NCI-H446 (cell line): ENCODE measurements at regions not wholly inside any gene's neighbourhood (a gene's known extent, or its start where the extent isn't known, plus 50 kb on each side); places are given as distances from the start of the nearest gene placed in this dataset.
A peak's percentile ranks its signal among the peaks of the same experiment; 100 is the strongest.

Experiments used
- DNase-seq, 2 experiments: peaks; one replicate each; lab custom pipeline; 2025; lab: John Stamatoyannopoulos, UW

DNA sequence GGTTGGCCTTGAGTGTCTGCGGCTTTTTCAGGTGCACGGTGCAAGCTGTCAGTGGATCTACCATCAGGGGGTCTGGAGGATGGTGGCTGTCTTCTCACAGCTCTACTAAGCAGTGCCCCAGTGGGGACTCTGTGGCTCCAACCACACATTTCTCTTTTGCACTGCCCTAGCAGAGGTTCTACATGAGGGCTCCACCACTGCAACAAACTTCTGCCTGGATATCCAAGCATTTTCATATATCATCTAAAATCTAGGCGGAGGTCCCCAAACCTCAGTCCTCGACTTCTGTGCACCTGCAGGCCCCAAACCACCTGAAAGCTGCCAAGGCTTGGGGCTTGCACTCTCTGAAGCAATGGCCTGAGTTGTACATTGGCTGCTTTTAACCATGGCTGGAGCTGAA lies 601.5 kb downstream of the MTRR start:
- no peak for DNase-seq

DNA sequence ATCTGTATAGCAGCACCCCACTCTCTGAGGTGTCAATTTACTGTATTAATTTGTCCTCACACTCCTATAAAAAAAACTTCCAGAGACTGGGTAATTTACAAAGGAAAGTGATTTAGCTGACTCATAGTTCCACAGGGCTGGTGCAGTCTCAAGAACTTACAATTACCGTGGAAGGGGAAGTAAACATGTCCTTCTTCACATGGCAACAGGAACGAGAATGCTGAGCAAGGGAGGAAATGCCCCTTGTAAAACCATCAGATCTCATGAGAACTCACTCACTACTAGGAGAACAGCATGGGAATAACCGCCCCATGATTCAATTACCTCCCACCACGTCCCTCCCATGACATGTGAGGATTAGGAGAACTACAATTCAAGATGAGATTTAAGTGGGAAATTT lies 602.6 kb downstream of the MTRR start:
- DNase-seq: no peak

DNA sequence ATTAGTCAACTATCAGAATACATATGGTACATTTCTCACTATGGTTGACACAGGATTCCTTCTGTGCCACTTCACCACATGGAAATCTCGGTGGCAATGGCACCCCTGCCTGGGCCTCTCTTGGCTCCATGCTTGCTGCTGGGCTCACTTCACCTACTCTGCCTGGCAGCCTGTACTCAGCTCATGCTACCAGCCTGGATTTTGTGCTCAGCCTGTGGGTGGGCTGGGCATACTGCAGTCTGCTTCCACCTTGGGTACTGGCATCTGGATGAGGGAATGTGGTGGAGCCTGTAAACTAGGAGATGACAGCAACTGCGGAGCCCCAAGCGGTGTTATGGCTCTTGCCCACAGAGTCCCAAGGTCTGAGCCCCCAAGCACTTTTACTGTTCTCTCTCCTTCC lies 604.1 kb downstream of the MTRR start:
- no peak for DNase-seq

DNA sequence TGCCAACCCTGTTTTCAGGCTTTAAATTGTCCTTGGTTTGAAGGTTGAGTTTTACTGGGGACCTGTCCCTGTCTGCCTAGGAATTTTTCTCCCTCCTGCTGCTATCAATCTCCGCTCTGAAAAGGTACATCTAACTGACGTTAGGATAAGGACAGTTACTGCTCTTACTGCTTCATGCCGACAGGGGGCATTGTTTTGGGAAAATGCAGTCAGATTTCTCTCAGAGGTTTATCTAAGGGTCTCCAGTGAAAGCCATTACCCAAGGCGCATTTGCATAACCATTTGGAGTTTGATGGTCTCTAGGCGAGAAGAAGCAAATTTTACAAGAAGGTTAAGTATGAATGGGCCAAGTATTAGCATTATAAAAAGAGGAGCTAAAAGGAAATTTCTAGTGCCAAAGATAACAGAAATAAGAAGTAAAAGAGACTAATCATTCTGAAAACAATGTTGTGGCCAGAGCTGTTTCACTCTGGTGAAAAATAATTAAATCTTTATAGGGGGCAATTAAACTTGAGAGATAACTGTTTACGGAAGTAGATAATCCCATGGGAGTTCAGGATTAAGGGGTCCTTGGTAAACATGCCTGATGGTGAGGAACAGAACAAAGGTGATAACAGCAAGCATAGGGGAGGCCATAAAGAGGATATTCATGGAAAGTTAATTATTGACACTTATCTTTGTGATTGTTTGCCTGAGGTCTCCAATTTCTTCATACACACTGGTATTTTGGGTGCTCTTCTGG lies 605.0 kb downstream of the MTRR start:
- no peak for DNase-seq

DNA sequence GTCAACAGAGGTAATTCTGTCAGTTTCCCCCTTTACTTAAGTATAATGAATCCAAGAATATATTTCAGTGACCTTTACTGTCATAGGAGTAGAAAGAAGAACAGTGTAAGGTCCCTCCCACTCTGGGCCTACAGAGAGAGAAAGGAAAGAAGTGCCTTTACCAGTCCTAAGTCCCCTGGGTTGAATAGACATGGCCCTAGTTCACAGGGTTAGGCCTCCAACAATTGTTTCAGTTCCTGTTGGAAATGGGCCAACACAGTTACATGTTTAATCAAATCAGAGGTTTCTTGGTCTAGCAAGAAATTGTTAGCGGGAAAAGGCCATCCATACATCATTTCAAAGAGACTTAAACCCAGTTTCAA lies 605.6 kb downstream of the MTRR start:
- no peak for DNase-seq

DNA sequence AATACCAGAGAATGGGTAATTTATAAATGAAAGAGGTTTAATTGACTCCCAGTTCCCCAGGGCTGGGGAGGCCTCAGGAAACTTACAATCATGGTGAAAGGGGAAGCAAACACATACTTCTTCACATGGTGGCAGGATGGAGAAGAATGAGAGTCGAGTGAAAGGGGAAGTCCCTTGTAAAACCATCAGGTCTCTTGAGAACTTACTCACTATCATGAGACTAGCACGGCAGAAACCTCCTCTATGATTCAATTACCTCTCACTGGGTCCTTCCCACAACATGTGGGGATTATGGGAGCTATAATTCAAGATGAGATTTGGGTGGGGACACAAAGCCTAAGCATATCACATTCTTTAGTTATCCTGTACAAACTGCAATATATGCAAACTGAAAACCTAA lies 609.4 kb downstream of the MTRR start:
- DNase-seq: no peak

DNA sequence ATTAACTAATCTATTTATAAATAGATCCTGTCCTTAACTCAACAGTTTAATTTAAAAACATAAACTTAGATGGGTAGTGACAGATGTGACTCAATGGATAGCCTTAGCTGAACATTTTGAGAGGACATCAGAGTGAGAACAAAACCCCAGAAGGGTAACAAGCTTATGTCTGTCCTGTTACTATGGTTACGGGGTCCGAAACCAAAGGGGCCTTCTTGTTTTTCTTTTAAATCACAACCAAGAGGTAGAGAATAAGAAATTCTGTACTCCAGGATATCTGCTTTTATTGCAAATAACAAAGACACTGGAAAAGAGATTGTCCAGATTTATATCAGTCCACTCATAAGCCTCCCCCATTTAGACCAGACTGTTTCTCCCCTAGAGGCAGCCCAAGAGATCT lies 612.1 kb downstream of the MTRR start:
- DNase-seq: no peak

DNA sequence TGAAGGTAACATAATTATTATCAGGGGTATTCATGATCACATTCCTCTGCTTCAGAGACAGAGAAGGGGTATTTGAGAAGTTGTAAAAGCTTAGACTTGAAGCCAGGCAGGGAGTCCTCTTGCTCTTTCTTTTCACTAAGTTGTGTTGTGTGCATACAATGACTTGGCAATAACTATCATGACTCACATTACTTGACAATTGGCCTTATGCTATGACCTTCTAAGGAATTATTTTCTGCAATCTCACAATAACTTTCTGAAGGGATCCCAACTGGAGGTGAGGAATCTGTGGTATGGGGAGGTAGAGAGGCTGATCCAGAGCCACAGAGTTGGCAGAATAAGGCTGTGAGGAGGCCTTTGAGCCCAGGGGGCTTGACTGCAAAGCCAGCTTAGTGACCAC lies 622.3 kb downstream of the MTRR start:
- no peak for DNase-seq

DNA sequence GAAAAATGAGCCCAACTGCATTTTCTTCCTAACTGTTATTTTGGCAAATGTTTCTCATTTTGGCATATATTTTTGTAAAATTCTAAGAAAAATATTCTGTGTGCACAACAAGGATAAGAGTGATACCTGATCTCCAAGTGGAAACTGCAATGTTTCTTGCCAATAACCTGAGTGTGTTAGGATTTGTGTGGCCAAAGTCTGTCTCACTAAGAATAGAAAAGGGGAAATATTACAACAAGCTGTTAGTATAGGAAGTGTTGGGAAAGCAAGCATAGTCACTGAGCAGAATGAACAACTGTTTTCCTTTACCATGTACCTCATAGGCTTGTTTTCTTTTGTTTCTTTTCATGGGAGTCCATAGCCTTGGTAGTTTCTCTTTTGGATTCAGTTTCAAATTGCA lies 624.2 kb downstream of the MTRR start:
- DNase-seq: no peak

GRCh38 chr5:8500426-8500825 lies 631.5 kb downstream of the MTRR start:
- no peak for DNase-seq

DNA sequence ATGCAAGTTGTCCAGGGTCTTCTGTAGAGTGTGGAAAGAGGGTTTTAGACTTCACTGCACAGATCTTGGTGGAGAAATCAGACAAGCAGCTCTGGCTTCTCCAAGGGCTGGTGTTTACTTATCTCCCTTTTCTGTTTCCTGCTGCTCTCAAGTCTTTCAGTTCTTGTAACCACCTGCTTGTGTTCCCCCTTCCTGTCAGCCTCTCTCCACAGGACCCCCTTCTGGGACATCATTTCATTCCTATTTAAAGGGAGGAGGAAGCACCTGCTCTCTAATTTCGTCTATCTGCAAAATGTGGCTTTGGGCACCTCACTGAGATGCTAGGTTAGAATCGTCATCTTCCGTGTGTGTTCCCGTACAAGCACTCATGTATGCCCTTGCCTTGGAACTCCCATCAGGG lies 636.2 kb downstream of the MTRR start:
- no peak for DNase-seq

- no peak for DNase-seq
These were observed 639.3 kb downstream of the MTRR start for GRCh38 chr5:8508231-8508630.

DNA sequence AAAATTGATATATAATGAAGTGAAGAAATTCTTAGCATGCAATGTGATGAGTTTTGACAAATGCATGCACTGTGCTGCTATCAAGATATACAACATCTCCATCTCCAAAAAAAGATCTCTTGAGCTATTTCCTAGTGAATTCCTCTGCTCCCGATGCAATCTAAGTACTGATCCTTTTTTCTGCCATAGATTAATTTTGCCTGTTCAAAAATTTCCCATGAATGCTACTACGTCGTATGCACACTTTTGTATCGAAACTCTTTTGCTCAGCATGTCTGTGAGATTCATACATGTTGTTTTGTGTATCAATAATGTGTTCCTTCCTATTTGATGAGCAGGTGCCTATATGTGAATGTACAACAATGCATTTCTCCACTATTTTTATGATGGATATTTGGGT lies 647.4 kb downstream of the MTRR start:
- DNase-seq: peak in 1 of 2 experiments; percentile 38

- no peak for DNase-seq
These were observed 648.5 kb downstream of the MTRR start for GRCh38 chr5:8517456-8517855.

- DNase-seq: no peak
These were observed 652.0 kb downstream of the MTRR start for GRCh38 chr5:8520917-8521316.

GRCh38 chr5:8521991-8522390 lies 653.0 kb downstream of the MTRR start:
- DNase-seq: no peak

GRCh38 chr5:8522646-8523045 lies 653.7 kb downstream of the MTRR start:
- no peak for DNase-seq

- DNase-seq: no peak
These were observed 654.6 kb downstream of the MTRR start for GRCh38 chr5:8523501-8523900.

DNA sequence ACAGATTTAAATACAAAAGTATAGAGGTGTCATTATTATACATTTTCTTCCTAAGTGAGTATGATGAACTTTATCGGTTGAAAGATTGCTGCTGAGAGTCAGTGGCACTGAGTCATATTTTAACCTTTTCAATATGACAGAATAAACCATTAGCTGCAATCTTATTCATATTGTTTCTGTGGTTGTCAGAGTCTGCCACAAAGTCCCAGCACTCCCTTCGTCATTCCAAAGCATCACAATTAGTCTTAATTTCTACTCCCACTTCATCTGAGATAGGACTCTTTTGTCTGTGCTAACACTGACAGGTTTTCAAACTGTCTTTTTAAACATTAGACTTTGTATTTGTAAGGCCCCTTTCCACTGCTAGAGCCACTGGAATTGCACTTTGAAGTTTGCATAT lies 656.9 kb downstream of the MTRR start:
- DNase-seq: no peak

DNA sequence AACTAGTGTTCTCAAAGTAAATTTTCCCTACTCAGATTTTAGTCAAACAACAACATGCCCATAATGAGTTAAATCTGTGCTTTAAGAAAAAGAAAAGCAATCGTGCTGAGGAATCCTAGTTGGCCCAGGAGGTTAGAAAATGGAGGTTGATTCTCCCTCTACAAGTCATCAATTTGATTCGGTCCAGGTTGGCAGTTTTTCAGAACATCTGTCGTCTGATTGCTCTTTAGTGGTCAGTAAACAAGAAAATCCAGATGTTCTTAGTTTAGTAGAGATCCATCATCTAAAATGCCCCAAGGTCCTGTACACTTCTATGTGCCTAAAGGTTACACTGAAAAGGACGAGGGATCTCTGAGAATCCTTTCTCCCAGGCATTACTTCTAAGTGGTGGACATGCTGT lies 659.2 kb downstream of the MTRR start:
- no peak for DNase-seq

DNA sequence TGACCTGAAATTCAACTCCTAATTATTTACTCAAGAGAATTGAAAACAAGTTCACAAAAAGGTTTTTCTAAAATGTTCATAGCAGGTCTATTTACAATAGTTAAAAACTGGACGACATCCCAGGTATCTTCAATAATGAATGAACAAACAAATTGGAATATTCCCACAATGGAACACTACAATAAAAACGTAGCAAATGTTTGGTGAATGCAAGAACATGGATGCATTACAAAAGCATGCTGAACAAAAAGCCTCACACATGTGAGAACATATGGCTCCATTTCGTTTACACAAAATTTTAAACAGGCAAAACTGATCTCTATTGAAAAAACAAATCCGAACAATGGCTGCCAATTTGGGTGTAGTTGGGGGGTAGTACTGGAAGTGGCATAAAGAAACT lies 669.9 kb downstream of the MTRR start:
- no peak for DNase-seq

- no peak for DNase-seq
These were observed 671.4 kb downstream of the MTRR start for GRCh38 chr5:8540317-8540716.

GRCh38 chr5:8550921-8551320 lies 682.0 kb downstream of the MTRR start:
- no peak for DNase-seq

DNA sequence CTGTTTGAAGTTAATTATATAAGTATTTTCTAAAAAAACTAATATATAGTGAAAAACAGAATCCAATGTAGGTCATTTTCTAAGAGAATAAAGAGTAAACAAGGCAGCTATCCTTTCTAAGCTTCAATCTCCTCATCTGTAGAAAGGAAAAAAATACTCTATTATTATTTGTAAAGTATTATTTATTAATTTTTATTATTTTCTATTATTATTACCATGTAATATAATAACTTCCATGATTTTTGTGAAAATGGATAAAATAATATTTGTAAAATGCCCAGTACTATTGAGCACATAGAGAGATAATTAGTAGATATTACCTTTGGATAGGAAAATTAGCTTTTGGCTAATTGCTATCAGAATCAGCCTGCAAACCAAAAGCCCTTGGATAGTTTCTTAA lies 684.4 kb downstream of the MTRR start:
- no peak for DNase-seq

DNA sequence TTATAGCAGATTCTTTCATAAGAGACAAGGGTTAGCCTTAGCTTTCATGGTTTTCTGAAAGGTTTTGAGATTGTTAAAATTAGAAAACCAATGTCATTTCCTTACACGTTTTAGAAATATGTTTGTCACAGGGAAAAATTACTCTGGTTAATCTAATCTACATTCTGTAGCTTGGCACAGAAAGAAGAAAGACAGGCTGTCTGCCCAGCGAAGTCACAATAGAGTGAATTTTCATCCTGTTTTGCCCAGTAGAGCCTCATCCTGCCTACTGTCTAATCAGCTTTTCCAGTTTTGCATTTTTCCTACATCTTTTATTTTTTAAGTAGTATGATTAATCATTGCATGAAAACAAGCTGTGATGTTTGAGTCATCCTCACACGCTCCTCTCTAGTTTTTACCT lies 688.8 kb downstream of the MTRR start:
- DNase-seq: no peak
